GM18502 (cell line): ENCODE measurements at regions not wholly inside any gene's neighbourhood (a gene's known extent, or its start where the extent isn't known, plus 50 kb on each side); places are given as distances from the start of the nearest gene placed in this dataset.

Experiments
- ATAC-seq: cut with Tn5 transposase; IDR thresholded peaks from one replicate; pipeline ENCODE4 v1.9.1; 2021; ENCODE audit warnings: mild to moderate bottlenecking; ENCODE audit not compliant: unreplicated experiment, poor library complexity

GRCh38 chr5:168020542-168021294 lies 270.7 kb upstream of the WWC1 start:
- ATAC-seq: no peak

GRCh38 chr5:168022446-168023169 lies 268.8 kb upstream of the WWC1 start:
- ATAC-seq: no peak

GRCh38 chr5:168023191-168023590 lies 268.3 kb upstream of the WWC1 start:
- no peak for ATAC-seq

- no peak for ATAC-seq
Measured at GRCh38 chr5:168024306-168024705, 267.1 kb upstream of the WWC1 start.

- ATAC-seq: no peak
Measured at GRCh38 chr5:168027007-168027406, 264.4 kb upstream of the WWC1 start.

- ATAC-seq: no peak
Measured at GRCh38 chr5:168030912-168031311, 260.5 kb upstream of the WWC1 start.

GRCh38 chr5:168031614-168032013 lies 259.8 kb upstream of the WWC1 start:
- ATAC-seq: no peak

- no peak for ATAC-seq
Measured at GRCh38 chr5:168039039-168039438, 252.4 kb upstream of the WWC1 start.

- ATAC-seq: no peak
Measured at GRCh38 chr5:168039566-168040248, 251.7 kb upstream of the WWC1 start.

- ATAC-seq: no peak
Measured at GRCh38 chr5:168041583-168041982, 249.9 kb upstream of the WWC1 start.

- ATAC-seq: no peak
Measured at GRCh38 chr5:168042284-168043068, 249.0 kb upstream of the WWC1 start.

GRCh38 chr5:168046163-168046562 lies 245.3 kb upstream of the WWC1 start:
- no peak for ATAC-seq

GRCh38 chr5:168047043-168047668 lies 244.3 kb upstream of the WWC1 start:
- ATAC-seq: peak; percentile 87

GRCh38 chr5:168047669-168048111 lies 243.8 kb upstream of the WWC1 start:
- peak; percentile 37 for ATAC-seq

- ATAC-seq: no peak
Measured at GRCh38 chr5:168048486-168048885, 243.0 kb upstream of the WWC1 start.

GRCh38 chr5:168052686-168053085 lies 238.8 kb upstream of the WWC1 start:
- no peak for ATAC-seq

- ATAC-seq: no peak
Measured at GRCh38 chr5:168054091-168054490, 237.4 kb upstream of the WWC1 start.

GRCh38 chr5:168055141-168055683 lies 236.2 kb upstream of the WWC1 start:
- no peak for ATAC-seq

GRCh38 chr5:168055961-168056360 lies 235.5 kb upstream of the WWC1 start:
- ATAC-seq: no peak
